ENCODE measurements at regions not wholly inside any gene's neighbourhood (a gene's known extent, or its start where the extent isn't known, plus 50 kb on each side); places are given as distances from the start of the nearest gene placed in this dataset.
"Not testable (repeated sequence)": the region's sequence is repeated elsewhere in the genome, so short reads cannot be mapped to it uniquely, and the experiment has no call there.

DNA sequence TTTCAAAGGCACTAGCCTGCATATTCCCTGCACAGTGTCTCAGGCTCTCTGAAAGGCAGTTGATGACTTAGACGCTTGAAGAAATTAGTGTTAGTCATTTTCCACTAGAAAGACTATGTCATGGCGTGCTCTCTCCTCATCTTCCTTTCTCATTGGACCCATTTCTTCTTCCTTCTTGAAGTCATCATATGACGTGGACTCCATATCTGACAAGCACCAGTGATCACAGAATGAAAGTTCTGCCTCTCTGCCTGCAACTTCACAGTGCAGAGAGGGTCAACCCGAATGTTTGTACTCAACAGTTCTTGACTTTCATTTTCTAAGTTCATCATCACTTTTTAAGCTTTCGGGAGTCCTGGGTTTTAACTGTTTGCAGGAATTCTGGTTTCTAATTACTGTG, 63.7 kb upstream of the CYRIA start:
- no peak overlapping the region for H3K4me3 ChIP-seq (ENCODE audit: low read depth, low read length)
- TF ChIP-seq, protein P1, sequence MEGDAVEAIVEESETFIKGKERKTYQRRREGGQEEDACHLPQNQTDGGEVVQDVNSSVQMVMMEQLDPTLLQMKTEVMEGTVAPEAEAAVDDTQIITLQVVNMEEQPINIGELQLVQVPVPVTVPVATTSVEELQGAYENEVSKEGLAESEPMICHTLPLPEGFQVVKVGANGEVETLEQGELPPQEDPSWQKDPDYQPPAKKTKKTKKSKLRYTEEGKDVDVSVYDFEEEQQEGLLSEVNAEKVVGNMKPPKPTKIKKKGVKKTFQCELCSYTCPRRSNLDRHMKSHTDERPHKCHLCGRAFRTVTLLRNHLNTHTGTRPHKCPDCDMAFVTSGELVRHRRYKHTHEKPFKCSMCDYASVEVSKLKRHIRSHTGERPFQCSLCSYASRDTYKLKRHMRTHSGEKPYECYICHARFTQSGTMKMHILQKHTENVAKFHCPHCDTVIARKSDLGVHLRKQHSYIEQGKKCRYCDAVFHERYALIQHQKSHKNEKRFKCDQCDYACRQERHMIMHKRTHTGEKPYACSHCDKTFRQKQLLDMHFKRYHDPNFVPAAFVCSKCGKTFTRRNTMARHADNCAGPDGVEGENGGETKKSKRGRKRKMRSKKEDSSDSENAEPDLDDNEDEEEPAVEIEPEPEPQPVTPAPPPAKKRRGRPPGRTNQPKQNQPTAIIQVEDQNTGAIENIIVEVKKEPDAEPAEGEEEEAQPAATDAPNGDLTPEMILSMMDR (IDR thresholded peaks at IDR 0.05; ENCODE audit: insufficient read depth, low read length, missing control alignments) = no peak
- no peak for DNase-seq (ENCODE audit: low read depth, low spot score)
- POLR2A ChIA-PET = no interaction called here
- CTCF ChIA-PET = no interaction called here

DNA sequence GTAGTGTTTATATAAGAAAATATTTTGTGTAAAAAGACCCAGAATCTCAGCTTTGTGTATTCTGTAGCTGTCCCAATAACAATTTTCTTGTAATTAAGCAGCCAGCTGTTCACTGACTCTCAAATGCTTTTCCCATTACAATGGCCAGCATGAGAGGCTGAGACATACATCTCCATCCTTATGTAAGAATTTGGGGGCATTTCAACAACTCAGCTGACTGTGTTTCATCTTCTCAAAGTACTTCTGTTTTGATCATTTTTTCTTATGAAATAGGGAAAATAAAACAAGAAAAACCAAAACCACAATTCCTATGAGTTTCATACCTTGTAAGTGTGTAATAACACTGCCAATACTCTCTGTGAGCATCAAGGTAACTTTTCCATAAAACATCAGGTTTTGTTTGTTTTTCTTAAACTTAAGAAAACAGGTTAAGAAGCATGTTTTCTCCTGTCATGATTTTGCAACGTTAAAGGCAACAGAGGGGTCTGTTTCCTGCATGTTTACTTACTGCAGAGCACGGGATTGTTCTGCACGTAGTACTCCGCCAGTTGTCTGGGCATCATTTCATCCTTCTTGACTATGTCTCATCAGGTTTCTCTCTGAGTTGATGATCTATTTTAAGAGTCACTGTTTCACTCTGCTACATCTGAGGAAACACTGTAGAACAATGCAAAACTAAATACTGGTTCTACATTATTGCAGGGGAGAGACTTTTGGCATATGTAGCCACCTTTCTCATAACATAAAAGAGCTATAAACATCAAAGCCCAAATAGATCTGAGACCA, 62.9 kb upstream of the CYRIA start:
- no peak for DNase-seq (ENCODE audit: low read depth, low spot score)
- ChIA-PET POLR2A (no interaction called here), CTCF (no interaction called here)
- TF ChIP-seq, protein P1 (IDR thresholded peaks at IDR 0.05; ENCODE audit: insufficient read depth, low read length, missing control alignments) = no peak
- no peak overlapping the region for H3K4me3 ChIP-seq (ENCODE audit: low read depth, low read length)

DNA sequence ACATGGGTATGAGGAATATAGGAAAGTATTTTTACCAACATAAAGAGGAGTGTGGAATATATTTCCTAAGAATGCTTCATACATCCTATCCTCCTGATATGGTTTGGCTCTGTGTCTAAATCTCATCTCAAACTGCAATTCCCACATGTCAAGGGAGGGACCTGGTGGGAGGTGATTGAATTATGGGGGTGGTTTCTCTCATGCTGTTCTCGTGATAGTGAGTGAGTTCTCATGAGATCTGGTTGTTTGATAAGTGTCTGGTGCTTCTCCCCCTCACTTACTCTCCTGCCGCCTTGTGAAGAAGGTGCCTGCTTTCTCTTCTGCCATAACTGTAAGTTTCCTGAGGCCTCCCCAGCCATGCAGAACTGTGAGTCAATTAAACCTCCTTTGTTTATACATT, 62.2 kb upstream of the CYRIA start:
- CTCF ChIA-PET; DNase-seq (ENCODE audit: low read depth, low spot score); POLR2A ChIA-PET; H3K4me3 ChIP-seq (ENCODE audit: low read depth, low read length): not testable (repeated sequence)

DNA sequence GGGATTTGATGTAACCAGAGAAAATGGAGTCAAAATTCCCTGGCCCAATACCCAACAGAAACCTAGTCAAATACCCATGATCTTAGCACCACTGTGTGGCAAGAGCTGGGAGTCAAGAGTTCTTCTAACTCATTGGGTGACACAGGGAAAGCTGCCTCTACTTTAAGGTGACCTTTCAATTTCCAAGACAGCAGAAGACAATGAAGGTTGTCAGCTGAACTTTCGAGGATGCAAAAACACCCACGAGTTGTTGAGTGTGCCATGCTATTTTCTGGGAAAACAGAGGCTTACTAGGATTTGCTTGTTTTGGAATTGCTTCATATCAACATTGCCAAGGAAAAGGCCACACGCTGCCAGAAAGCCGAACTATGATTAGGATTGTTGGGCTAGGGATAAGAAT, 61.6 kb upstream of the CYRIA start:
- CTCF ChIA-PET = no interaction called here
- TF ChIP-seq, protein P1 (IDR thresholded peaks at IDR 0.05; ENCODE audit: insufficient read depth, low read length, missing control alignments) = no peak
- POLR2A ChIA-PET = no interaction called here

DNA sequence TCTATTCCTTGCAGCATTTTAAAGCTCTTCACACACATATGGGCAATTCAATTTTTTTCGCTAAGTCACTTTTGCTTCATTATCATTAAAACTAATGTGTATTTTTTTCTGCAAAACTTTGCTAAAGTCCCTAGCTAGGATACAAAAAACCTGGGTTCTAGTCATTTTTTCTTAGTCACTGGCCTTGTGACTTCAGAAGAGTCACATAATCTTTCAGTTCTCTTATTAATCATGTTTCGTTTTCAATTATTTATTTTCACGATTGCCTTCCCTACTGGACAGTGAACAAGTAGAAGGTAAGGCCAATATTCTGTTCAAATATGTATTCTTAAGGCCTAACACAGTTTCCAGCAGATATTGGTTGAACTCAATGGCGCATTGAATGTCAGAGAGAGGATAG, 60.9 kb upstream of the CYRIA start:
- CTCF ChIA-PET = no interaction called here
- DNase-seq (ENCODE audit: low read depth, low spot score) = no peak
- TF ChIP-seq, protein P1 (IDR thresholded peaks at IDR 0.05; ENCODE audit: insufficient read depth, low read length, missing control alignments) = no peak
- POLR2A ChIA-PET = no interaction called here
- no peak overlapping the region for H3K4me3 ChIP-seq (ENCODE audit: low read depth, low read length)

More for the DNA sequence above, 61.6 kb upstream of the CYRIA start:
- DNase-seq (ENCODE audit: low read depth, low spot score) = no peak
- no peak overlapping the region for H3K4me3 ChIP-seq (ENCODE audit: low read depth, low read length)

DNA sequence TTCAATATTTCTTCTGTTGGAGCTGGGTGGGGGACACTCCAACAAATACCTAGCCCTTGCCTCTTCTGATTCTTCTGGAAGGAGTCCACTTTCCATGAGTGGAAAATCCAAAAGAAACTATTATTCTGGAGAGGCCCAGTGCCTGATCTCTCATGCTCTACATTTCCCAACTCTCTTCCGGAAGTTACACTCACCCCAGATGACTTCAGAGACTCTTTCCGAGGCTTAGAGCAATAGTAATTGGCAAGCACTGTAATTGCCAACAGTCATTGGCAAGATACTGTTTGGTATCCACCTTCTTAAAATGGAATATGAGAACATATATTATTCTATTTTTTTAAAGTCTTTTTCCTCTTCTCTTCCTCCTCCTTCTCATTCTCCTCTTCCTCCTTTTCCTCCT, 60.5 kb upstream of the CYRIA start:
- POLR2A ChIA-PET = no interaction called here
- TF ChIP-seq, protein P1 (IDR thresholded peaks at IDR 0.05; ENCODE audit: insufficient read depth, low read length, missing control alignments) = no peak
- H3K4me3 ChIP-seq (ENCODE audit: low read depth, low read length) = no peak overlapping the region
- CTCF ChIA-PET = interaction anchor here (1.6 kb wide), 1 partner anchor 31 kb away, joined by 3 read pairs; no protein-coding TSS in a partner anchor
- DNase-seq (ENCODE audit: low read depth, low spot score) = no peak

DNA sequence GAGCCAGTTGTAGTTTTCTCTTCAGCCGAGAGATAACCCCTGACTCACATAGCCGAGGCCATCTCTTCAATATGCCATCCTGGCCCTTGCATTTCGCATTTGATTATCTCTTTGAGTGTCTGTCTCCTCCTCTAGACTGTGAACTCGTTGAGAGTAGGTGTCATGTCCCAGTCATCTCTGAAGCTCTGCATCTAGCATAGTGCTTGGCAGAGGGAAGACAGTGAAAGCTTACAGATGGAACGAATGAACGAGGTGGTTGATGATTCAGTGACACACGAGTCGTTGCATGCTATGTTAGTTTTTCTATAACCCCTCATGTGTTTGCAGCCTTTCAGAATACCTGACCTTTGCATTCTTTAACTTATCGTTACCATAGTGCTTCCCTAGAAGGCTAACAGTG, 59.9 kb upstream of the CYRIA start:
- CTCF ChIA-PET = interaction anchor here (1.6 kb wide), 1 partner anchor 31 kb away, joined by 3 read pairs; no protein-coding TSS in a partner anchor

More for the DNA sequence above, 59.9 kb upstream of the CYRIA start:
- POLR2A ChIA-PET = no interaction called here
- no peak for DNase-seq (ENCODE audit: low read depth, low spot score)
- H3K4me3 ChIP-seq (ENCODE audit: low read depth, low read length) = no peak overlapping the region
- TF ChIP-seq, protein P1 (IDR thresholded peaks at IDR 0.05; ENCODE audit: insufficient read depth, low read length, missing control alignments) = no peak

All from AG04449 (cell line).